CD4-positive, alpha-beta T cell treated with Interleukin-12 subunit alpha and Interleukin-12 subunit beta, for 1 hour (primary cell): ENCODE measurements at regions not wholly inside any gene's neighbourhood (a gene's known extent, or its start where the extent isn't known, plus 50 kb on each side); places are given as distances from the start of the nearest gene placed in this dataset.
"Not testable (repeated sequence)": the region's sequence is repeated elsewhere in the genome, so short reads cannot be mapped to it uniquely, and the experiment has no call there.

Source experiments
- DNase-seq: peaks from one replicate; pipeline ENCODE4 v3.0.0-alpha.2; 2020

DNA sequence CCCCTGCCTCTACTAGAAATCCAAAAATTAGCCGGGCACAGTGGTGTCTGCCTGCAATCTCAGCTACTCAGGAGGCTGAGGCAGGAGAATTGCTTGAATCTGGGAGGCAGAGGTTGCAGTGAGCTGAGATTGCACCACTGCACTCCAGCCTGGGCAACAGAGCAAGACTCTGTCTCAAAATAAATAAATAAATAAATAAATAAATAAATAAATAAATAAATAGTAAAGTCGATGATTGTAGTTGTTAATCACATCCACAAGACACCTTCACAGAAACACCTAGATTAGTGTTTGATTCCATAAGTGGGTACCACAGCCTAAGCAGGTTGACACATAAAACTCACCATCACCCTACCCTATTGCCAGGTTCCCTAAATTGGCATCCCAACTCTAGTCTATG, 1199.0 kb downstream of the TYW1 start:
- DNase-seq = not testable (repeated sequence)

DNA sequence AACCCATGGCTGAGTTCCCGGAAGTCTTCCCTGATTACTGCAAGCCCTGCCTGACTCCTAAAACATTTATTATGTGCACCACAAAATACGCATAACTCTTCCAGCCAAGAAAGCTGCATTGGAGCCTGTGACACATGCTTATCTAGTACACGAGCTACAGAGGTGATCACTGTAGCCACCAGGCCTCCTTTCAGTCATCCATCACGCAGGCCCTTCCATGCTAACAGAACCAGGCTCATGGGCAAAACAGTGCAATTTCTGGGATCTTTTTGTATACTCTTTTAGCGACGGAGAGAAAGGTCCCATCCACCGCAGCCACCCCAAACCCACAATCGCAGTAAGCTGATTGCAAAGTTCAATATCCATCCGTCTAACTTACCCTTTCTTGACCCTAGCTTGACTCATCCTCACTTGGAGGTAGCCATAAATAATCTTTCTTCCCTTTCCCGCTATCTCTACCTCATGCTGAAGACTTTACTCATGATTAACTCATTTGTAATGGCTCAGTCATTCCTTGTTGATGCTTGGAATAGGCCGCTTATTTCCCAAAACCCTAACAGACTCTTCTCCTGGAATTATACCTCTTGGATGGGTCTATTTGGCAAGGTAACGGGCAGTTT, 1203.5 kb downstream of the TYW1 start:
- DNase-seq = no peak

DNA sequence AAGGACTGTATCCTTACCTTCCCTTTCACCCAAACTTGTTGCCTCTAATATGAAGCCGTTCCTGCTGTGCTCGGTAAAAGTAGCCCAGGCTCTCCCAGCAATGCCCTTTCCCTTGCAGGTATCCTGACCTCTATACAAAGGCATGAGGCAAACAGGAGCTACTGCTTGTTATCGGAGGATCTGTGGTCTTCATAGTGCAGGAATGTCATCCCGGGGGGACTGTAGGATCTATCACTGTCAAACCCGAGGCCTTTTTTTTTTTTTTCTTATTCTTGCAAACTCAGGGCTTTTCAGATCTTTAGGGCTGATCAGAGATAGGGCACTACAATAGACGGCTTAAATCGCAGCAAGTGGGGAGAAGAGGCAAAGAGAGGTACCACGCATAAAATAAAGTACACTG, 1206.6 kb downstream of the TYW1 start:
- DNase-seq = no peak

DNA sequence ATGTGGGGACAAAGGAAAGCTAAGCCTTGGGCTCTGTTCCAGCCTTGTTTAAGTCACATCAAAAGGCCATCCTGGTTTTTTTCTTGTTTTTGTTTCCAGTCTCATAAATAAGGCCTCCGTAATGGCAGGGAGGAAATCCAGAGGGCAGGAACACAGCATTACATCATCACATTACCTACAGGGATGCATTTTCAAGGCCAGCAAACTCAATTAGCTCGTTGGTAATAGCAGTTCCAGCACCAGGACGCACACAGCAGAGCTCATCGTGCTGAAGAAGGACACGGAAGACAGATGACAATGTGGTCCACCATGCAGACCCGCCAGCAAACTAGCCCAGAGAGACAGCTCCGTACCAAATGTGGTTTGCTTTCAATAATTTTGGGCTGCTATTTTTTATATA, 1209.2 kb downstream of the TYW1 start:
- no peak for DNase-seq

GRCh38 chr7:68206946-68207485, 1210.4 kb downstream of the TYW1 start:
- no peak for DNase-seq

DNA sequence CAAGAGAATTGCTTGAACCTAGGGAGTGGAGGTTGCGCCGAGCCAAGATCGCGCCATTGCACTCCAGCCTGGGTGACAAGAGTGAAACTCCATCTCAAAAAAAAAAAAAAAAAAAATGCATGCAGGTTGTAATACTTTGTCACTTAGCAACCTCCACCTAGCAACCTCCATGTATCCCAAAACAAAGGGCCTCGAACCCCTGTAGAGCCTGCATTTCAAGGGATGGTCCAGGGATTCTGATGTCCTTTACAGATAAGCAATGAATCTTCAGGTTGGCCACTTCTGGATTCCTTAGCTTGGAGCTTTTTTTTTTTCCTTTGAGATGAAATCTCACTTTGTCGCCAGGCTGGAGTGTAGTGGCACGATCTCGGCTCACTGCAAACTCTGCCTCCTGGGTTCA, 1211.0 kb downstream of the TYW1 start:
- DNase-seq = no peak

- DNase-seq = no peak
Measured at GRCh38 chr7:68209486-68209885, 1212.9 kb downstream of the TYW1 start.

GRCh38 chr7:68213838-68214237, 1217.2 kb downstream of the TYW1 start:
- no peak for DNase-seq

GRCh38 chr7:68216051-68216450, 1219.4 kb downstream of the TYW1 start:
- no peak for DNase-seq

GRCh38 chr7:68217426-68217825, 1220.8 kb downstream of the TYW1 start:
- DNase-seq = no peak

GRCh38 chr7:68218461-68218860, 1221.8 kb downstream of the TYW1 start:
- no peak for DNase-seq

DNA sequence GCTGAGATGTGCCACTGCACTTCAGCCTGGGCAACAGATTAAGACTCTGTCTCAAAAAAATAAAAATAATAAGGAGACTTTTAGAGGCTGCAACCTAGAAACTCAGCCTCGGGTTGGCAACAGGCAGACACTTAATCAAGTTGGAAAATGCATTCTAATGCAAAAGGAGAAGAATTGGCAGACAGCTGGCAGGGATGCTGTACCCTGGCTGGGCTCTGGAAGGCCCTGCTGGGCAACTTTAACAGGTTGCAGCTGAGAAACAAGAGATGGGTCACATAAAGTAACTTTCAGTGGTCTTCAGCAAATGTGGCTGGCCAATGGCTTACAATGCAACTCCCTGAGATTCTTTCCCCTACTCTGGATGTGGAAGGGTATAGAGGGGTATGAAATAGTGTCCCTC, 1225.7 kb downstream of the TYW1 start:
- no peak for DNase-seq

- DNase-seq = no peak
Measured at GRCh38 chr7:68224041-68224741, 1227.6 kb downstream of the TYW1 start.

DNA sequence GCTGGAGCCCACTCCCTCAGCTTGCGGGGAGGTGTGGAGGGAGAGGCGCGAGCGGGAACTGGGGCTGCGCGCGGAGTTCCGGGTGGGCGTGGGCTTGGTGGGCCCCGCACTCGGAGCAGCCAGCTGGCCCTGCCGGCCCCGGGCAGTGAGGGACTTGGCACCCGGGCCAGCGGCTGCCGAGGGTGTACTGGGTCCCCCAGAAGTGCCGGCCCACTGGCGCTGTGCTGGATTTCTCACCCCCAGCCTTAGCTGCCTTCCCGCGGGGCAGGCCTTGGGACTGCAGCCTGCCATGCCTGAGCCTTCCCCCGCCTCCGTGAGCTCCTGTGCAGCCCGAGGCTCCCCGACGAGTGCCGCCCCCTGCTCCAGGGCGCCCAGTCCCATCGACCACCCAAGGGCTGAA, 1234.4 kb downstream of the TYW1 start:
- not testable (repeated sequence) for DNase-seq

DNA sequence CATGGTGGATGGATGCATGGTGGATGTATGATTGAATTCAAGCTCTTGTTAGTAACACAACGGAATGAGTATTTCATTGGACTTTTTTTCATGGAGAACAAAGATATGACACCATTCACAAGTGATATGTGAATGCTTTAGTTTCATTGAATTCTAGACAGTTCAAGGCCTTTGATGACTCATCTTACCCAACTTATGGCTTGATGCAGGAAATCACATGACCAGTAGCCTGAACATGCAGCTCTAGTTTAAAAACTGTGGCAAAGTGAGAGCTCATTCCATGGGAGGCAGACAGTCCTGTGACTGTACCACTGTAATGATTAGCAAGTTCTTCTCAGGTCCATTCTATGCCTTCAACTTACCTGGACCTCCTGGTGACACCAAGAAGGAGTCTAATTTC, 1239.3 kb downstream of the TYW1 start:
- no peak for DNase-seq

DNA sequence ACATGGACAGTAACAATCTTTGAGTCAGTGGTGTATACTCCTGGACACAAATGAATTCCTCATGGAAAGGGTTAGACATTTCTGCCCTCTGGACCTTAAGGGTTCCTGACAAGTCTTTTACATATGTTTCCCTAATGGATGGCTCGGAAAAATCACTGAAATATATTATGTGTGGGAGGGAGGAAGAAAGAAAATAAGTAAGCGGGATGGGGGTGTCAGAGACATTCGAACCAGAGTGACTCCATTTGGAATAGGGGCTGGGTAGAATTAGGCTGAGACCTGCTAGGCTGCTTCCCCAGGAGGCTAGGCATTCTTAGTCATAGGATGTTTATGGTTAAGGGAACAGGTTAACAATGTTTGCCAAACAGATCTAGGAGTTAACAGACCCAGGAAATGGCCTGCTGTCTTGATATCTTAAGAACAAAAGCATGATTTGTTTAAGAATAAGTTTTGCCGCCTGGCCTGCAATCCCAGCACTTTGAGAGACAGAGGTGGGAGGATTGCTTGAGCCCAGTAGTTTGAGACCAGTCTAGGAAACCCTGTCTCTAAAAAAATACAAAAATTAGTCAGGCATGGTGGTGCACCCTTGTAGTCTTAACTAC, 1241.7 kb downstream of the TYW1 start:
- no peak for DNase-seq

DNA sequence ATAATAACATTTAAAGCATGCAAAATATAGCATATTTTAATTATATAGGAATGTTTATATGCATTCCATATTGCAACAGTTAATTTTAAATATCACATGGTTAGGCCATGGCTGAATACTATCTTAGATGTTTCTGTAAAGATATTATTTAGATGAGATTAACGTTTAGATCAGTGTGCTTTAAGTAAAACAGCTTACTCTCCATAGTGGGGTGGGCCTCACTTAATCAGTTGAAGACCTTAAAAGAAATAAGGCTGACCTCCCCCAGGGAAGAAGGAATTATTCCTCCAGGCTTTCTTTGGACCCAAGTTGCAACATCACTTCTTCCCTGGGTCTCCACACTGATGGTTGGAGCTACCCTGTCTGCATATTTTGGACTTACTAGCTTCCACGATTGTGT, 1246.5 kb downstream of the TYW1 start:
- DNase-seq = no peak

GRCh38 chr7:68244389-68244788, 1247.8 kb downstream of the TYW1 start:
- no peak for DNase-seq

GRCh38 chr7:68245688-68246087, 1249.1 kb downstream of the TYW1 start:
- DNase-seq = no peak

DNA sequence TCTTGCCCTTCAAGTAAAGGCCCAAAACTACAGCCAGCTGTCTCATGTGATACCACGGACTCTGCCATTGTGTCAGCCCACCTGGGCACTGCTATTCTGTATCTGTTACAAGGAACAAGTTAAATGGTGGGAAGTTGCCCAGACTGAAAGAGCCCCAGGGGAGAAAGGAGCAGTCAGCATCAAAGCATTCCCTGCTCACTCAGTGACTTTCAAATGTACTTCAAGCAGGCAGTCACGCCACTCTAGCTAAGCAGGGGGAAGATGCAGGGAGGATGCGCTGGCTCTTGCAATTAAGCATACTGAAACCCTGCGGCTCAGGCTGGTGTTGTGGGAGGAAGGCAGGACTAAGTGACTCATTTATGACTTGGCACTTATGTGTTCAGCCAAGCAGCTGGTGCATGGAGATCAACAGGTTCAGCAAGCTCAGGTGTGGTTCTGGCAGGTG, 1249.6 kb downstream of the TYW1 start:
- DNase-seq = no peak

DNA sequence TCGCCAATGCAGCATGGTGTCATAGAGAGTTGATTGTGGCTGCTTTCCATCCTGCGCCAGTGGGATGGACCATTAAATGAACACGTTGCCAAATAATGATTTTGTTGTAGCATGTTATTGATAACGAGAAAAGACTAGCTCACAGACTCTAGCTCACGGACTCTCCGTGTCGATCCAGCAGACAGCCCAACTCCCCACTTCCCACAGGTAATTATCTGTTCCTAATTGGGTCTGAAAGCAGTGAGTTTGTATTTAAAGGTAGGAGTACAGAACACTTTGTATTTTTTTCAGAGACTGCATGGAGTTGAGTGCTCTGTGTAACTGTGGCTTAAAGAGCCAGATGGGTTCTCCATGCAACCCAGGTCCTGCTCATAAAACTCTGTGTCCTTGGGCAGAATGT, 1250.5 kb downstream of the TYW1 start:
- DNase-seq = no peak

- no peak for DNase-seq
Measured at GRCh38 chr7:68247571-68247970, 1250.9 kb downstream of the TYW1 start.

DNA sequence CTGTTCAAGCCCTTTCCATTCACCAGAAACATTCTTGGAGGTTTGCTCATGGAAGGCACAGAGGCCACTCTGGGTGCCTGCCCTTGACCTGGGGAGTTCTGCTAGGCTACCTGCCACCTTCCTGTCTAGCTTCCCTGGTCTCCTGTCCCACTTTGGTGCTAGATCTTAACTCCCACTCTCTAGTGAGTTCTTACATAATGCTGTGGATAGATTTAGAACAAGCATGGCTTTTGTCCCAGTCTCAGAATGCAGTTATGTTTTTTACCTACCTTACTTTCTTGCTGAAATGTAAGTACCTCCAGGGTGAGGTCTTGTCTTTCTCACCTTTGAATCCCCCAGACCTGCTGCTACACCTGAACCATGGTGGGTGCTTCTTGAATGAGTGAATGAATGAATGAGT, 1252.3 kb downstream of the TYW1 start:
- DNase-seq = no peak

GRCh38 chr7:68249611-68250010, 1253.0 kb downstream of the TYW1 start:
- DNase-seq = no peak
